ENCODE measurements at regions not wholly inside any gene's neighbourhood (a gene's known extent, or its start where the extent isn't known, plus 50 kb on each side); places are given as distances from the start of the nearest gene placed in this dataset.

DNA sequence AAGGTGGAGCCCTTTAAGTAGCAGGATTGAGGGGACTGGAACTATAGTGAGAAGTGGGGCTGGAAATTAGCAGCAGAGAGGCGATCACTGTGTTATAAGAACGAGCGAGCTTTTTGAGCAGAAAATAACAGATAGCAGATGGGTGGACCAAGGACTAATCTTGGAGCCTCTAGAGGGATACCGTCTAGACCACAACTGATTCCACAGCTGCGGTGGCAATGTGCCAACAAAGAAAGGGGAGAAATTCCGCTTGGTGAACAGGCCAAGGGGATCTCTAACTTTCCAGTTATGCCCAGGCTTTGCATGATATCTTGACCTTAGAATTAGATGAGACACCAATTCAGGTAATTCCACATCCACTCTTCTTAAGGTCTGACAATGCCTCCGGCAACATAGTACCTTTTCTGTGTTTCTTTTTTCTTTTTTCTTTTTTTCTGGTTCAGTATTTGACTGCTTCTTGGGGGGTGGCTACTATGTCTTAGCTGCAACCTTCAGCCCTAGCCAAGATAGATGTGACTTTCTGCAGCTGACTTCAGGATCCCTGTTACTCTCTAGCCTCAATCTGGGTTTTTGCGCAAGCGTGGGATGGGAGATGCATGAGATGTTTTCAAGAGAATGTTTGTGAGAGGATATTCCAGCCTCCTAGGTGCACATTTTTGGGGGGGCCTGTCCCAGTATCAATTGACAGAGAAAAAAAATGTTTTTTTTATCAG, 143.4 kb upstream of the CPSF6 start:
- Histone ChIP-seq H3K4me3 (ENCODE audit: low read depth, low read length) (no peak overlapping the region), H3K36me3 (ENCODE audit: control insufficient read depth in 2 of 2, insufficient read depth in 1 of 2, low read length in 2 of 2) (no peaks in the 10 kb centered on the region), H3K9me3 (ENCODE audit: control insufficient read depth, insufficient read depth, low read depth, low read length) (no peaks in the 10 kb centered on the region), H3K4me1 (ENCODE audit: control insufficient read depth, insufficient read depth, low read length) (peaks cover 3% of the 10 kb centered on the region; the same call in 1 of the 2 replicates), H3K27ac (ENCODE audit: extremely low read depth, low read depth, low read length) (no peak overlapping the region)
- ChIA-PET POLR2A (no interaction called here), CTCF (interaction anchor here (1.7 kb wide), 1 partner anchor 61 kb away, joined by 4 read pairs; no protein-coding TSS in a partner anchor)
- TF ChIP-seq WT1 (tag by site-specific recombination; IDR thresholded peaks at IDR 0.05) (no peak), ZNF362 (tag by site-specific recombination; IDR thresholded peaks at IDR 0.05) (no peak), ZNF768 (tag by site-specific recombination; IDR thresholded peaks at IDR 0.05) (no peak), ZNF350 (tag by site-specific recombination; IDR thresholded peaks at IDR 0.05) (no peak), HOXA7 (CRISPR knock-in tag; IDR thresholded peaks at IDR 0.05; ENCODE audit: borderline replicate concordance) (no peak), RBAK (tag by site-specific recombination; IDR thresholded peaks at IDR 0.05) (no peak), ZNF623 (tag by site-specific recombination; IDR thresholded peaks at IDR 0.05) (no peak), ZNF488 (tag by site-specific recombination; IDR thresholded peaks at IDR 0.05) (no peak), ZNF558 (tag by site-specific recombination; IDR thresholded peaks at IDR 0.05) (no peak), ZNF785 (tag by site-specific recombination; IDR thresholded peaks at IDR 0.05) (no peak), ZFP41 (tag by site-specific recombination; IDR thresholded peaks at IDR 0.05; ENCODE audit: borderline replicate concordance) (no peak), ZNF600 (tag by site-specific recombination; IDR thresholded peaks at IDR 0.05) (no peak)

DNA sequence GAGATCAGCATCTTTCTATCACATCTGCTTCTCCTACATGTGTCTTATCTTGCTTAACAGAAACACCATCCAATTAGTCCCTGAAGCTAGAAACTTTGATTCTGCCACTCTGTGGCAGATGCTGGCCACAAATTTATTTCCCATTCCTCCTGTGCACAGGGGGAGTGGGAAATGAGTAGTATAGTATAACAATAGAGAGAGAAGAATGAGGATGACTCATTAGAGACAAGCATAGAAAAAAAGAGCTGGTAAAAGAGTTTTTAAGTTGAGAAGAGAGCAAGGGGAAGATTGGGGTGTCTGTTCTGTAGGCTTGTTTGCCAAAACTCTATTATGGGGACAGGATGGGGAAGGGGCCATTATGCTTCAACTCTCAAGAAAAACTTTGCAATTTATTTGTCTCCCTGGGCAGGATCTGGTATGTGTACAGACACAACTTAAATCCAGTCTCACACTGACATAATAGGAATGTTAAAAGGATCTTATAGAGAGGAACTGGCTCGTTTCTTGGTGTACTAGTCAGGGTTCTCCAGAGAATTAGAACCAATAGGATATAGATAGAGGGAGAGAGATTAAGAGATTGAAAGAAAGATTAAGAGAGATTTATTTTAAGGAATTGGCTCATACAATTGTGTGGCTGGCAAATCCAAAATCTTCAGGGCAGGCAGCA, 142.6 kb upstream of the CPSF6 start:
- POLR2A ChIA-PET, result no interaction called here

More for the DNA sequence above, 142.6 kb upstream of the CPSF6 start:
- Histone ChIP-seq H3K36me3 (ENCODE audit: control insufficient read depth in 2 of 2, insufficient read depth in 1 of 2, low read length in 2 of 2) (no peaks in the 10 kb centered on the region), H3K9me3 (ENCODE audit: control insufficient read depth, insufficient read depth, low read depth, low read length) (no peaks in the 10 kb centered on the region), H3K4me3 (ENCODE audit: low read depth, low read length) (no peak overlapping the region), H3K27ac (ENCODE audit: extremely low read depth, low read depth, low read length) (no peak overlapping the region), H3K4me1 (ENCODE audit: control insufficient read depth, insufficient read depth, low read length) (peaks cover 9% of the 10 kb centered on the region; the same call in 1 of the 2 replicates)
- CTCF ChIA-PET, result no interaction called here
- TF ChIP-seq PRDM10 (tag by site-specific recombination; IDR thresholded peaks at IDR 0.05) (no peak), ZNF747 (tag by site-specific recombination; IDR thresholded peaks at IDR 0.05) (no peak), ZNF600 (tag by site-specific recombination; IDR thresholded peaks at IDR 0.05) (no peak), ZXDB (tag by site-specific recombination; IDR thresholded peaks at IDR 0.05) (no peak), ZNF10 (tag by site-specific recombination; IDR thresholded peaks at IDR 0.05) (no peak), ZSCAN16 (tag by site-specific recombination; IDR thresholded peaks at IDR 0.05) (no peak), KLF1 (tag by site-specific recombination; IDR thresholded peaks at IDR 0.05) (no peak), HOXC10 (CRISPR knock-in tag; IDR thresholded peaks at IDR 0.05) (no peak), HOXA7 (CRISPR knock-in tag; IDR thresholded peaks at IDR 0.05; ENCODE audit: borderline replicate concordance) (no peak), ZNF791 (tag by site-specific recombination; IDR thresholded peaks at IDR 0.05) (no peak), ZNF768 (tag by site-specific recombination; IDR thresholded peaks at IDR 0.05) (no peak), ZNF239 (tag by site-specific recombination; IDR thresholded peaks at IDR 0.05) (no peak), ZNF311 (tag by site-specific recombination; IDR thresholded peaks at IDR 0.05; ENCODE audit: borderline replicate concordance) (no peak), ZBTB11 (tag by site-specific recombination; conservative IDR thresholded peaks at IDR 0.05; ENCODE audit: low read depth) (no peak)
- TF ChIP-seq, protein P1, sequence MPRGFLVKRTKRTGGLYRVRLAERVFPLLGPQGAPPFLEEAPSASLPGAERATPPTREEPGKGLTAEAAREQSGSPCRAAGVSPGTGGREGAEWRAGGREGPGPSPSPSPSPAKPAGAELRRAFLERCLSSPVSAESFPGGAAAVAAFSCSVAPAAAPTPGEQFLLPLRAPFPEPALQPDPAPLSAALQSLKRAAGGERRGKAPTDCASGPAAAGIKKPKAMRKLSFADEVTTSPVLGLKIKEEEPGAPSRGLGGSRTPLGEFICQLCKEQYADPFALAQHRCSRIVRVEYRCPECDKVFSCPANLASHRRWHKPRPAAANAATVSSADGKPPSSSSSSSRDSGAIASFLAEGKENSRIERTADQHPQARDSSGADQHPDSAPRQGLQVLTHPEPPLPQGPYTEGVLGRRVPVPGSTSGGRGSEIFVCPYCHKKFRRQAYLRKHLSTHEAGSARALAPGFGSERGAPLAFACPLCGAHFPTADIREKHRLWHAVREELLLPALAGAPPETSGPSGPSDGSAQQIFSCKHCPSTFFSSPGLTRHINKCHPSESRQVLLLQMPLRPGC (tag by site-specific recombination; IDR thresholded peaks at IDR 0.05), result no peak

Measured in HEK293 (cell line).